ENCODE measurements at regions not wholly inside any gene's neighbourhood (a gene's known extent, or its start where the extent isn't known, plus 50 kb on each side); places are given as distances from the start of the nearest gene placed in this dataset.

GRCh38 chr16:6250511-6250910 lies 1082.1 kb upstream of the RBFOX1 start:
- no peak for TF ChIP-seq CTCF (conservative IDR thresholded peaks at IDR 0.05; ENCODE audit: low read depth, low read length)
- H3K4me3 ChIP-seq (ENCODE audit: low read depth, low read length), result no peak overlapping the region
- no peak for DNase-seq (ENCODE audit: low read depth)

DNA sequence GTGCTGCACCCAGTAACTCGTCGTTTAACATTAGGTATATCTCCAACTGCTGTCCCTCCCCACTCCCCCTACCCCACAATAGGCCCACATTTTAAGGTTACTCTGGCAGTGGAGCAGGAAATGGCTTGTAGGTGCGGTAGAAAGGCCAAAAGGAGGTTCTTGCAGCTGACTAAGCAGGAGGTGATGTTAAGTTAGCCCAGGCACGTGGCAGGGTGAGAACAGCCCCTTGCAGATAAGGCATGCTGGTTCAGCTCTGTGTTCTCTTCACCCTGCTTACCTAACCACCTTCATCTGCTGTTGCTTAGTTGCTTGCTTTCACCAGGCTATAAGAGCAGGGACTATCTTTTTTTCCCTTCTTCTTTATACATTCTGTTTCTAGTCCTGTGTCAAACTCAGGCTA lies 1082.8 kb upstream of the RBFOX1 start:
- no peak for DNase-seq (ENCODE audit: low read depth)
- no peak for TF ChIP-seq CTCF (conservative IDR thresholded peaks at IDR 0.05; ENCODE audit: low read depth, low read length)
- H3K4me3 ChIP-seq (ENCODE audit: low read depth, low read length), result no peak overlapping the region

- no peak overlapping the region for H3K4me3 ChIP-seq (ENCODE audit: low read depth, low read length)
- TF ChIP-seq CTCF (conservative IDR thresholded peaks at IDR 0.05; ENCODE audit: low read depth, low read length), result no peak
- DNase-seq (ENCODE audit: low read depth), result no peak
Measured at GRCh38 chr16:6248199-6248598, 1084.4 kb upstream of the RBFOX1 start.

- no peak for DNase-seq (ENCODE audit: low read depth)
- no peak for TF ChIP-seq CTCF (conservative IDR thresholded peaks at IDR 0.05; ENCODE audit: low read depth, low read length)
- H3K4me3 ChIP-seq (ENCODE audit: low read depth, low read length), result no peak overlapping the region
Measured at GRCh38 chr16:6247775-6248174, 1084.9 kb upstream of the RBFOX1 start.

GRCh38 chr16:6247150-6247549 lies 1085.5 kb upstream of the RBFOX1 start:
- TF ChIP-seq CTCF (conservative IDR thresholded peaks at IDR 0.05; ENCODE audit: low read depth, low read length), result no peak
- H3K4me3 ChIP-seq (ENCODE audit: low read depth, low read length), result no peak overlapping the region
- no peak for DNase-seq (ENCODE audit: low read depth)

GRCh38 chr16:6246266-6246665 lies 1086.4 kb upstream of the RBFOX1 start:
- no peak overlapping the region for H3K4me3 ChIP-seq (ENCODE audit: low read depth, low read length)
- TF ChIP-seq CTCF (conservative IDR thresholded peaks at IDR 0.05; ENCODE audit: low read depth, low read length), result no peak
- DNase-seq (ENCODE audit: low read depth), result no peak

DNA sequence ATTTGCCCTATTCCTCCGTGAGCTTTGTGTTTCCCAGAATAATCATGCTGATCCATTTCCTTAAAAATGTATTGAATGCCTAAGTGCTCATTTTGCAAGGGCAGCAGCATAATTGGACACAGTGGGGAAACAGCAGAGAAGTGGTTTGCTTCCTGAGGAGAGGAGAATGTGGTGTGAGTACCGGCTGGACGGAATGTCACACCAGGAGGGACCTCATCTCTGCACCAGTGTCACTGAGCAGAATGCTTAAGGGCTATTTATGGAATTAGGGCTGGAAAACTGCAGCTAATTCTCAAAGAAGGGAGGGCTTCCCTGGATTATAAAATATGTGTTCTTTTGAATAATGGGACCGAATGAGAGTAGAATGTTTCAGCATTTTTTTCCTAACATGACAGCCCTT lies 1100.6 kb upstream of the RBFOX1 start:
- DNase-seq (ENCODE audit: low read depth), result no peak
- no peak for TF ChIP-seq CTCF (conservative IDR thresholded peaks at IDR 0.05; ENCODE audit: low read depth, low read length)
- no peak overlapping the region for H3K4me3 ChIP-seq (ENCODE audit: low read depth, low read length)
